Nephron (organoid): ENCODE measurements at regions not wholly inside any gene's neighbourhood (a gene's known extent, or its start where the extent isn't known, plus 50 kb on each side); places are given as distances from the start of the nearest gene placed in this dataset.

Experiments
- H3K27ac Mint-ChIP-seq, 3 experiments: 2 replicates each; pipeline ENCODE4 v1.8.0; 2020; ENCODE audit warnings: mixed read lengths in 3 of 3, mild to moderate bottlenecking in 2 of 3, moderate library complexity in 1 of 3
- H3K27me3 Mint-ChIP-seq: 2 replicates; pipeline ENCODE4 v1.8.0; 2021; ENCODE audit warnings: low read depth, mild to moderate bottlenecking, moderate library complexity, mixed read lengths
- H3K36me3 Mint-ChIP-seq: 2 replicates; pipeline ENCODE4 v1.8.0; 2020; ENCODE audit warnings: low read depth, mixed read lengths
- H3K4me1 Mint-ChIP-seq: 2 replicates; pipeline ENCODE4 v1.8.0; 2020; ENCODE audit warnings: mixed read lengths
- H3K4me3 Mint-ChIP-seq, 3 experiments: 2 replicates each; pipeline ENCODE4 v1.8.0; 2020; ENCODE audit warnings: mild to moderate bottlenecking in 3 of 3, mixed read lengths in 3 of 3, moderate library complexity in 2 of 3
- H3K9me3 Mint-ChIP-seq: 2 replicates; pipeline ENCODE4 v1.8.0; 2020; ENCODE audit warnings: mixed read lengths
- TF ChIP-seq, protein P1 (sequence below), 3 experiments: fragments of 200-600 bp; sonication (generic); IDR thresholded peaks; one replicate each; pipeline ENCODE4 v1.5.0; 2021; ENCODE audit warnings: antibody characterized with exemption in 3 of 3; ENCODE audit not compliant: unreplicated experiment in 3 of 3

GRCh38 chr3:86653661-86654205 is 337.2 kb downstream of the VGLL3 start:
- Mint-ChIP-seq H3K27ac (no peak overlapping the region), H3K4me1 (no peaks in the 10 kb centered on the region), H3K36me3 (no peaks in the 10 kb centered on the region)

DNA sequence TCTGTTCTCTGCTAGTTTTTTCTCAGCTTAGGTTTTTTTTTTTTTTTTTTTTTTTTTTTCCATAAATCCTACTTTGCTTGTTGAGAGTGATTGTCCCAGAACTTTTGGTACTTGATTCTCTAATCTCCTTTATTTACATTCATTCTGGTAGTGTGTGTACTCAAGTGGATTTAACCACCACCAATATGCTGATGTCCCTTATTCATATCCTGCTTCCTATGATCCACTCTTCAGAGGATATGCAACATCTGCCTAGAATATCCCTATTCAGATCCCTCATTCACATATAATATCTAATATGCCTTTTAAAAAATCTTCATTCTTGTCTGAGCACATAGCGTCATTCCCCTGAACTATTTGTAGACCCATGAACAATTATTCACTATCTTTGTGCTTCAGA is 342.9 kb downstream of the VGLL3 start:
- TF ChIP-seq, protein P1, sequence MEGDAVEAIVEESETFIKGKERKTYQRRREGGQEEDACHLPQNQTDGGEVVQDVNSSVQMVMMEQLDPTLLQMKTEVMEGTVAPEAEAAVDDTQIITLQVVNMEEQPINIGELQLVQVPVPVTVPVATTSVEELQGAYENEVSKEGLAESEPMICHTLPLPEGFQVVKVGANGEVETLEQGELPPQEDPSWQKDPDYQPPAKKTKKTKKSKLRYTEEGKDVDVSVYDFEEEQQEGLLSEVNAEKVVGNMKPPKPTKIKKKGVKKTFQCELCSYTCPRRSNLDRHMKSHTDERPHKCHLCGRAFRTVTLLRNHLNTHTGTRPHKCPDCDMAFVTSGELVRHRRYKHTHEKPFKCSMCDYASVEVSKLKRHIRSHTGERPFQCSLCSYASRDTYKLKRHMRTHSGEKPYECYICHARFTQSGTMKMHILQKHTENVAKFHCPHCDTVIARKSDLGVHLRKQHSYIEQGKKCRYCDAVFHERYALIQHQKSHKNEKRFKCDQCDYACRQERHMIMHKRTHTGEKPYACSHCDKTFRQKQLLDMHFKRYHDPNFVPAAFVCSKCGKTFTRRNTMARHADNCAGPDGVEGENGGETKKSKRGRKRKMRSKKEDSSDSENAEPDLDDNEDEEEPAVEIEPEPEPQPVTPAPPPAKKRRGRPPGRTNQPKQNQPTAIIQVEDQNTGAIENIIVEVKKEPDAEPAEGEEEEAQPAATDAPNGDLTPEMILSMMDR (IDR thresholded peaks at IDR 0.05; ENCODE audit: unreplicated experiment in 3 of 3): no peak
- Mint-ChIP-seq H3K4me3 (no peak overlapping the region), H3K27ac (no peak overlapping the region), H3K27me3 (no peaks in the 10 kb centered on the region), H3K4me1 (no peaks in the 10 kb centered on the region), H3K36me3 (no peaks in the 10 kb centered on the region), H3K9me3 (no peaks in the 10 kb centered on the region)

More at GRCh38 chr3:86653661-86654205, 337.2 kb downstream of the VGLL3 start:
- no peaks in the 10 kb centered on the region for H3K27me3 Mint-ChIP-seq
- no peaks in the 10 kb centered on the region for H3K9me3 Mint-ChIP-seq
- TF ChIP-seq, protein P1 (IDR thresholded peaks at IDR 0.05; ENCODE audit: unreplicated experiment in 3 of 3): no peak
- no peak overlapping the region for H3K4me3 Mint-ChIP-seq

DNA sequence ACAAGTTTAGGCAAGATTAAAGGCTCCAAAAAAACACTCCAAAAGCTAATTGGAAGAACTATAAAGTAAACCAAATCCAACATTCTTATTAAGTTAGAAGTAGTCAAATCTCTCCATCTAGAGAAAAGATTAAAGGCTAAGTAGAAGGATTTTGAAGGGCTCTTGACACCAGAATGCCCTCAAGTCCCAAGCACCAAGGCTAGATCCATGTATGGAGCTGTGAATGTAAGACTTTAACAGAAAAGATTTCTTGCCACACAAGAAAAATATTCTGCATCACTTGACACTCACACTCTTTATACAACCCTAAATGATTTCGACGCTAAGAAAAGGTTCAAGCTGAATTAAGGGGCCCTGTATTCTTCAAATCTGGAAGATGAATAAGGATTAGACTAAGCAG is 345.2 kb downstream of the VGLL3 start:
- Mint-ChIP-seq H3K36me3 (no peaks in the 10 kb centered on the region), H3K9me3 (no peaks in the 10 kb centered on the region), H3K27me3 (no peaks in the 10 kb centered on the region), H3K27ac (no peak overlapping the region), H3K4me3 (no peak overlapping the region), H3K4me1 (no peaks in the 10 kb centered on the region)
- TF ChIP-seq, protein P1 (IDR thresholded peaks at IDR 0.05; ENCODE audit: unreplicated experiment in 3 of 3): no peak

DNA sequence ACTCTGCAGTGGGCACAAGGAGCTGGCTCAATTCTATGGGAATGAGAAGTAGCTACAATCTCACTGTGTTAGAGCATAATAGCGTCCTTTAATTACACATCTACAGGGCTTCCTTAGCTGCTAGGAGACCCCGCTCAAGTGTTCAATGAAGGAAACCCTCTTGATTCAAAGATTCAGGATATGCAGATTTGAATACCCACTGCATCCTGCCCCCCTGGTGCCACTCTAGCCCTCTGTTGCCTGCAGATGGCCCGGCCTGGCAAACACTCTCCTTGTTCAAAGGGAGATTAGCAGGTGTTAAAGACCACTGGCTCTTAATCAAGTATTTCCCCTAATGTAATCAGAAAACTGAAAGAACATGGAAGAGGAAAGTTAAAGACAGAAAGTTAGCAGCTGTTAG is 356.6 kb downstream of the VGLL3 start:
- H3K27ac Mint-ChIP-seq: no peak overlapping the region
- peaks cover 5% of the 10 kb centered on the region for H3K9me3 Mint-ChIP-seq
- H3K4me3 Mint-ChIP-seq: no peak overlapping the region
- no peaks in the 10 kb centered on the region for H3K36me3 Mint-ChIP-seq
- H3K4me1 Mint-ChIP-seq: no peaks in the 10 kb centered on the region
- H3K27me3 Mint-ChIP-seq: no peaks in the 10 kb centered on the region
- TF ChIP-seq, protein P1 (IDR thresholded peaks at IDR 0.05; ENCODE audit: unreplicated experiment in 3 of 3): no peak

DNA sequence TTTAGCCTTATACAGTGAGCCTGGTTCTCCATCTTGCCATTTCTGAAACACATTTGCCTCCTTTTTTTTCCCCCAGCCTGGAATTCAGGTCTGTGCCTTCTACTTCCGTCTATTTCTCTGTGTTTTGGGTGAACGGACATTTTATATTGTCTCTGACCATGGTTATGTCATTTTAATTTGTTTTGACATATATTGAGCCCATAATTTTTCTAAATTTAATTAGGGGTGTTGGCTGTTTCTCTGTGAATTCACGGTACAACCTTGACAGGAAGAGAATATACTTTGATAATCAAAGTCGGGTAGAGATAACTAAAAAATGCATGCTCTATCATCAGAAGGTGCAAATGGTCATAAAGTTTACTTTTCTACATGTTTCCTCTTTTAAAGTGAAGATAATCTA is 361.4 kb downstream of the VGLL3 start:
- Mint-ChIP-seq H3K4me1 (no peaks in the 10 kb centered on the region), H3K4me3 (no peak overlapping the region), H3K27ac (no peak overlapping the region), H3K27me3 (no peaks in the 10 kb centered on the region), H3K9me3 (no peaks in the 10 kb centered on the region), H3K36me3 (no peaks in the 10 kb centered on the region)
- TF ChIP-seq, protein P1 (IDR thresholded peaks at IDR 0.05; ENCODE audit: unreplicated experiment in 3 of 3): no peak

GRCh38 chr3:86624192-86624591 is 366.8 kb downstream of the VGLL3 start:
- Mint-ChIP-seq H3K4me3 (no peak overlapping the region), H3K27me3 (no peaks in the 10 kb centered on the region)
- TF ChIP-seq, protein P1 (IDR thresholded peaks at IDR 0.05; ENCODE audit: unreplicated experiment in 3 of 3): no peak

More at GRCh38 chr3:86624192-86624591, 366.8 kb downstream of the VGLL3 start:
- Mint-ChIP-seq H3K36me3 (no peaks in the 10 kb centered on the region), H3K27ac (no peak overlapping the region), H3K4me1 (no peaks in the 10 kb centered on the region), H3K9me3 (no peaks in the 10 kb centered on the region)
